NCI-H1694 (cell line): ENCODE measurements at regions not wholly inside any gene's neighbourhood (a gene's known extent, or its start where the extent isn't known, plus 50 kb on each side); places are given as distances from the start of the nearest gene placed in this dataset.
"Not testable (repeated sequence)": the region's sequence is repeated elsewhere in the genome, so short reads cannot be mapped to it uniquely, and the experiment has no call there.

ENCODE experiments used
- DNase-seq: peaks from one replicate; lab custom pipeline; 2025; lab: John Stamatoyannopoulos, UW

GRCh38 chr11:109480251-109480650 lies 58.3 kb downstream of the C11orf87 start:
- no peak for DNase-seq

- DNase-seq = no peak
These were observed 64.1 kb downstream of the C11orf87 start for GRCh38 chr11:109486129-109486528.

- no peak for DNase-seq
These were observed 69.1 kb downstream of the C11orf87 start for GRCh38 chr11:109490953-109491635.

GRCh38 chr11:109506115-109506514 lies 84.1 kb downstream of the C11orf87 start:
- DNase-seq = no peak

GRCh38 chr11:109507331-109507730 lies 85.3 kb downstream of the C11orf87 start:
- DNase-seq = no peak

GRCh38 chr11:109507836-109508561 lies 86.0 kb downstream of the C11orf87 start:
- no peak for DNase-seq

- DNase-seq = no peak
These were observed 87.0 kb downstream of the C11orf87 start for GRCh38 chr11:109508943-109509342.

GRCh38 chr11:109510316-109510715 lies 88.3 kb downstream of the C11orf87 start:
- no peak for DNase-seq

GRCh38 chr11:109511598-109511997 lies 89.6 kb downstream of the C11orf87 start:
- no peak for DNase-seq

GRCh38 chr11:109512249-109512648 lies 90.3 kb downstream of the C11orf87 start:
- no peak for DNase-seq

GRCh38 chr11:109512680-109513079 lies 90.7 kb downstream of the C11orf87 start:
- no peak for DNase-seq

- no peak for DNase-seq
These were observed 92.5 kb downstream of the C11orf87 start for GRCh38 chr11:109514313-109515018.

- no peak for DNase-seq
These were observed 97.3 kb downstream of the C11orf87 start for GRCh38 chr11:109519253-109519652.

- no peak for DNase-seq
These were observed 99.6 kb downstream of the C11orf87 start for GRCh38 chr11:109521571-109522086.

GRCh38 chr11:109522116-109522755 lies 100.2 kb downstream of the C11orf87 start:
- no peak for DNase-seq

- DNase-seq = not testable (repeated sequence)
These were observed 103.6 kb downstream of the C11orf87 start for GRCh38 chr11:109525636-109526035.

GRCh38 chr11:109526061-109526460 lies 104.1 kb downstream of the C11orf87 start:
- DNase-seq = no peak

GRCh38 chr11:109526931-109527330 lies 104.9 kb downstream of the C11orf87 start:
- no peak for DNase-seq

GRCh38 chr11:109527496-109527895 lies 105.5 kb downstream of the C11orf87 start:
- no peak for DNase-seq

- DNase-seq = no peak
These were observed 125.5 kb downstream of the C11orf87 start for GRCh38 chr11:109547356-109548027.

- DNase-seq = no peak
These were observed 130.4 kb downstream of the C11orf87 start for GRCh38 chr11:109552376-109552775.

GRCh38 chr11:109553284-109553683 lies 131.3 kb downstream of the C11orf87 start:
- no peak for DNase-seq
